HG03442 (cell line): ENCODE measurements at regions not wholly inside any gene's neighbourhood (a gene's known extent, or its start where the extent isn't known, plus 50 kb on each side); places are given as distances from the start of the nearest gene placed in this dataset.

Experiments
- ATAC-seq: cut with Tn5 transposase; IDR thresholded peaks from one replicate; pipeline ENCODE4 v1.9.1; 2021; ENCODE audit warnings: mild to moderate bottlenecking, moderate library complexity; ENCODE audit not compliant: unreplicated experiment

DNA sequence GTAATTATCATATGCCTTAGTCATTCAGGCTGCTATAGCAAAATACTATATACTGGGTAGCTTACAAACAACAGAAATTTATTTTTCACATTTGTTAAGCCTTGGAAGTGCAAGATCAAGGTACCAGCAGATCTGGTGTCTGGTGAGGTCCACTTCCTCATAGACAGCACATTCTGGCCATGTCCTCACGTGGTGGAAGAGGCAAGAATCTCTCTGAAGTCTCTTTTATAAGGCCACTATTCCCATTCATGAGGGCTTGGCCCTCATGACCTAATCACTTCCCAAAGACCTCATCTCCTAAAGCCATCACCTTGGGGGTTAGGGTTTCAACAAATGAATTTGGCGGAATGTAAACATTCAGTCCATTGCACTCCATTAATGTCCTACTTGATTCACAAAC is 137.5 kb upstream of the C1GALT1 start:
- ATAC-seq = no peak

DNA sequence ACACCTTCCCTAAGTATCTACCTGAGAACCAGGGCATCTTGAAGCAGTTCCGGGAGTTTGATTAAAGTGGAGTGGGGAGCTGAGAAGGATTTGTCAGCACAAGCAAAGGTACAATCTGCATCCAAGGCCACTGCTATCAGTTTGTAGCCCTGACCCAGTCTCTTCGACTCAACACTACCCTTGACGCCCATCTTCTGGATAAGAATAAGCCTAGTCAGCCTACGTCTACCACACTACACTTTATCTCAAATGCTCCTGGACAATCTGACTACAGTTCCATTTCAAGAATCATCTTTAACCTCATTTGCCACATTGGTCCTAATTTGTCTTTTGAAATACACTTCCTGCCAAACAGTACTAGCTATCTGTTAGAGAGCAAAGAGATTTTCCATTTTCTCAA is 134.1 kb upstream of the C1GALT1 start:
- ATAC-seq = no peak

DNA sequence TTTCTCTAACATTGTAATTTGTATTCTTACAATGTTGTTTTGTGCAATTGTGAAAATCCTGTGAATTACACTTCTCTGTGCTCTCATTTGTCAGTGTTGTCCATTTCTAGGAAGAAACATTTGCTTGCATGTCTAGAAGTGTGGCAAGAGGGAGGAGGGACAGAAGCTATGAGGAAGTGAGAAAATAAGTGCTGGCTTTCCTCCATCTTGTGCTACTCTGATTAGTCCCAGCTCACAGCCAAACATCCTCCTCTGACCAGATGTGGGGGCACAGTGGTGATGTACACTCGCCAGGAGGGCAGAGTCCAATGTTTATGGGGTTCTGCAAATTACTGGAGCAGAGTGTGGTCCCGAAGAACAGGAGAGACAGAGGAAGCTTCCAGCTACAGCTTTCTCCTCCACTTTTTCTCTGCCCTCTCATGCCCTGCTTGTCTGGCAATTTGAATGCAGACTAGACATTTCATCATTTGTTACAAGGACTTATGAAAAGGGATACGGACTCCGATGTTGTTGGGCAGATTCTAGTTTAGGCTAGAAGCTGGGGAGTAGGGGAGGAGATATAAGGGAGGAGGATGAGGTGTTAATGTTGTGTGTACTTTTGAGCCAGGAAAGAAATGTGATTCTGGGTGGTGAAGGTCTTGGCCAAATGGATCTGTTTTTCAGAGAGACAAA is 131.0 kb upstream of the C1GALT1 start:
- peak; percentile 67 for ATAC-seq

DNA sequence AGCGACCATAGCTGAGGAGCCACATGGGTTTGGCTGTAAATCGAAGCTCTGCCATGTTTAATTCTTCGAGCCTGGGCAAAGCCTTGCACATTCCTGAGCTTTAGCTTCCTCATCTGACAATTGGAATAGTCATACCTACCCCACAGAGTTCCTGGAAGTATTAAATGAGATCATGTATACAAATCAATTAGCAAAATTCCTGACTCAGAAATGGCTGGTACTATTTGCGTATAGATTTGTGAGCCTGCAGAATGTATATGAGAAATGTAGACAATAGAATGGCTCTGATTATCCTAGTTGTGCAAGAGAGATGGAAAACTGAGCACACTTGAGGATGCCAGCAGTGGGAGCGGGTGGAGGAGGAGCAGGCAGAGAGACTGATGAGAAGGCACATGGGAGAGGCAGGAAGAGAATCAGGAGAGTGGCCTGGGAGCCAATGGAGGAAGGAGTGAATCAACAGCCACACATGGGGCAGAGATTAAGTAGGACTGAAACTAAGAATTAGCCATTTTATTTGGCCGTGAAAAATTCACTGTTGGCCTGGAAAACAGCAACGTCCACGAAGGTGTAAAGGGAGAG is 128.0 kb upstream of the C1GALT1 start:
- no peak for ATAC-seq

DNA sequence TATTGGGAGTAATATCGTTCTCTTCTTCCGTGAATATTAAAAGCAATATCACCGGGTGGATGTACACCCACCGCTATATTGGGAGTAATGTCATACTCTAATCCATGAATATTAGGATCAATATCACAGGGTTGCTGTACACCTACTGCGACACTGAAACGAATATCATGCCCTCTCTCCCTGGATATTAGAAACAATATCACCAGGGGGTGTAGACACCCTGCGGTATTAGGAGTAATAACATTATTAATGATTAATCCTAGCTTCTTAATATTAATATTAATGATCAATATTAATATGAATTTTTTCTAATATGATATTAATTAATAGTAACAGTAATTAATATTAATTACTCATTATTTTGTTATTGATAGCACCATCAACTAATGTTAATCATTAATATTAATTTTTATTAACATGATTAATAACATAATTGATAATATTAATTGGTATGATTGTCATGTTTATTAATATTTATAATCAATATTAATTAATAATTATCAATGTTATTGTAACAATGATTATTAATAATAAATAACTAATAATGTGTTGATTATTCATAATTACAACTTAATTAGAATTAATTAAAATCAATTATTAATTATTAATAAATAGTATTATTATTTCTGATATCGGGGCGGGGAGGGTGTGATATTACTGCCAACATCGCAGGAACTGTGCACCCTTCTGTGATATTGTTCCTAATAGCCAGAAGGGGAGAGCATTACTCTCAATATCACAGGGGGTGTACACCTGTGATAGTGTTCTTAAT is 121.3 kb upstream of the C1GALT1 start:
- no peak for ATAC-seq

DNA sequence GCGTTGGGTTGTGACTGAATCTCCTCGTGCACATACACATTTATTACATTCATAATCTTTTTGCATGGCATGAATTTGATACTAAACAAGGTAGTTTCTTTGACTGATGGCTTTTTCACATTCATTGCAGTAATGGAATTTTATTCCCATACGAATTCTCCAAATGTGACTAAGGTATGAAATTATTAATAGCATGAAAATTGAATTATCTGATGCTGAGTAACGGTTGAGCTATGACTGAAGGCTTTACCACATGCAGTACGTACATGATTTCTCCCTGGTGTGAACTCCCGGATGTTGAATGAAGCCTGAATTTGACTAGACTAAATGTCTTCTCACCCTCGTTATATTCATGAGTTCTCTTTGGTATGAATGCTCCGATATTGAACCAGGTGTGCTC is 104.4 kb upstream of the C1GALT1 start:
- ATAC-seq = no peak

DNA sequence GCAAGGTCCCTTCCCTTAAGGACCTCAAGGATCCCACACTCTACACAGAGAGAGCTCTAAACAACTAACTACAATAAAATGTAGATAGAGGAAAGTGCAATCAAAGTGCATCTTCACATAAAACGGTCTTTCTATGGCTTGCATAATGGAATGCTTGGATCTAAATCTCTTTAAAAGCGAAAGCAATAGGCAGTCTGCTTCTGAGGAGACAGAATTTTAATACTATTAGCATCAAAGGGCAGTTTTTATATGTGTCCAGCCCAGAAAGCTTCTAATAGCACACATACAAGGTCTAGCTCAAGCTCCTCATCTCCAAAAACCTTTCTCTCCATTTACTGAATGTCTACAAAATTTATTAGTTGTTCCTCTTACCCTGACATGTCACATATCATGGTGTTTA is 101.5 kb upstream of the C1GALT1 start:
- no peak for ATAC-seq

DNA sequence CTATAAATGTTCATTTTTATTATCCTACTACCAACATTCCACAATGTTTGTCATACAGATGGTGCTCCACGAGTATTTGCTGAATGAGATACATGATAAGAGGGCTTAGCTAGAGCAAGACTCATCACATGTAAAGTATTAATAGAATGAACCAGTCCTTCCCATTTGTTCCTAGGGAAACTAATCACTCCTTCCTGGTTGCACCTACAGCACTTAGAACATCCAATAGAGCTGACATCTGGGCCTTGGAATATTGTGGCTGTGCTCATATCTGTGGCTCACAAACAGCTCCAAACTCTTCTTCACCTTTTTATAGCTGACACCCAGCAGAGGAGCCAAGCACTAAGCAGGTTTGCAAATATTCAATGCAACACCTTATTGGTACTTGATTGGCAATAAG is 91.9 kb upstream of the C1GALT1 start:
- no peak for ATAC-seq

DNA sequence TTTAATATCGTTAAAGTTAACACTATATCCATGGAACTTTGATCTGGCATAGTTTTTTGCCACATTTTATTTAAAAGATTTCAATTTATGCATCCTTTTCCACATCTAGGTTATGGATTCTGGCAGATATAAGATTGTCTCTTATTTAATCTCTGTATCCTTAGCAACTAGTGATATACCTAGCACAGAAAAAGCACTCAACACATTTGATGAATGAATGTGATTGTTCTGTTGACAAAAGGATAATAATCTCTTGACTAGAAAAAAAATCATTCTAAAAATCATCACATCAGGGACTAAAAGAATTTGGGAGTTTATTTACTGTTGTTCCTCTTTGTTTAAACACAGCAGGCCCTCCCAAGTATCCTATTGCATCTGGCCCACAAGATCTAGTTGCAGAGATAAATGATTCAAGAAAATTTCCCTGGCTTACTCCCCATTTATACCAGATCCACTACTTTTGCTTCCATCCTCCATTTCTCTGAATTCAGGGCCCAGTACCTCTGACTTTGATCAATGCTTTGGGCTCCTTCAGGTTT is 84.0 kb upstream of the C1GALT1 start:
- ATAC-seq = no peak

DNA sequence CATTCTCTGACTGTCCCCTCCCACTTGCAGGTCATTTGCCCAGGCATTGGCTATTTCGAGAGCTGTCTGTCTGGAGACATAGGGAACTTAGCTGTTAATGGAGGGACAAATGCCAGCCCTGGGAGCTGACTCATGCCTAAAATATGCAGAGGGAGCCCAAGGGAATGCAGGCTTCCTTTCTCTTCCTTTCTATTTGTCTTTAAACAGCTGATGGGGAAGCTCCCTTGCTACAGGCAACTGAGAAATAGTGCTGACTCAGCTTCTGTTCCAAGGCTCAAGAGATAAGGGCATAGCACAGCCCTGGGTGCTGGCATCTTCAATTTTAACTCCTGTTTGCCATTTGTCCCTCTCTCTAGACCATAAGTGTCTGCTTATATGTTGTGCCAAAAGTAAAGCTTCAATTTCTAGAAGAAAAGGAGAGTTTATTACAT is 82.7 kb upstream of the C1GALT1 start:
- ATAC-seq = no peak

DNA sequence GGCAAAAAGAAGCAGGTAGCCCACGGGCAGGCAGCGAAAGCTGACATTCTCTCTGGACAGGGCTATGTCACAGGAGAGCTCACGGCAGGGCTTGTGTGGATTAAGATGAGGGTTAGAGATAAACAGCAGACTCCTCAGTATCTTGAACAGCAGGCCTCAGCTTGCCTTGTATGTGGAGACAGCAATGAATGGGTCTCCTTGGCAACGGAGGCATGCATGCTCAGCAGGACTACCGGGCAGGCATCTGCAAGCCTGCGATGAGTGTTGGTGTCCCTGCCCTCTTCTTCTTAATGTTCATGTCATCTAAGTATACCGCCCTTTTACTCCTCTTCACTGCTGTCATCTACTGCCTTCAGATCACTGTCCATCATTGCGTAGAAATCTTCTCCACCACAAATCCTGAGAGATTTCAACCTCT is 81.9 kb upstream of the C1GALT1 start:
- no peak for ATAC-seq

DNA sequence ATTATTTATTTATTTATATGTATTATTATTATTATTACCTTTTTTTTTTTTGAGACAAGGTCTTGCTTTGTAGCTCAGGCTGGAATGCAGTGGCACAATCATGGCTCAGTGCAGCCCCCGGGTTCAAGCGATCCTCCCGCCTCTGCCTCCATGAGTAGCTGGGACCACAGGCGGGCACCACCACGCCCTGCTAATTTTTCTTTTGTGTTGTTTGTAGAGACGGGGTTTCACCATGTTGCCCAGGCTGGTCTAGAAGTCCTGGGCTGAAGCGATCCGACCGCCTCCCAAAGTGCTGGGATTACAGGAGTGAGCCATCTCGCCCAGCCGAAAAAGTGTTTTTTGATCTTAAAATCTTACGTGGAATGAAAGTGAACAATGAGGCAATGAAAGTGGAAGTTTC is 79.4 kb upstream of the C1GALT1 start:
- no peak for ATAC-seq

DNA sequence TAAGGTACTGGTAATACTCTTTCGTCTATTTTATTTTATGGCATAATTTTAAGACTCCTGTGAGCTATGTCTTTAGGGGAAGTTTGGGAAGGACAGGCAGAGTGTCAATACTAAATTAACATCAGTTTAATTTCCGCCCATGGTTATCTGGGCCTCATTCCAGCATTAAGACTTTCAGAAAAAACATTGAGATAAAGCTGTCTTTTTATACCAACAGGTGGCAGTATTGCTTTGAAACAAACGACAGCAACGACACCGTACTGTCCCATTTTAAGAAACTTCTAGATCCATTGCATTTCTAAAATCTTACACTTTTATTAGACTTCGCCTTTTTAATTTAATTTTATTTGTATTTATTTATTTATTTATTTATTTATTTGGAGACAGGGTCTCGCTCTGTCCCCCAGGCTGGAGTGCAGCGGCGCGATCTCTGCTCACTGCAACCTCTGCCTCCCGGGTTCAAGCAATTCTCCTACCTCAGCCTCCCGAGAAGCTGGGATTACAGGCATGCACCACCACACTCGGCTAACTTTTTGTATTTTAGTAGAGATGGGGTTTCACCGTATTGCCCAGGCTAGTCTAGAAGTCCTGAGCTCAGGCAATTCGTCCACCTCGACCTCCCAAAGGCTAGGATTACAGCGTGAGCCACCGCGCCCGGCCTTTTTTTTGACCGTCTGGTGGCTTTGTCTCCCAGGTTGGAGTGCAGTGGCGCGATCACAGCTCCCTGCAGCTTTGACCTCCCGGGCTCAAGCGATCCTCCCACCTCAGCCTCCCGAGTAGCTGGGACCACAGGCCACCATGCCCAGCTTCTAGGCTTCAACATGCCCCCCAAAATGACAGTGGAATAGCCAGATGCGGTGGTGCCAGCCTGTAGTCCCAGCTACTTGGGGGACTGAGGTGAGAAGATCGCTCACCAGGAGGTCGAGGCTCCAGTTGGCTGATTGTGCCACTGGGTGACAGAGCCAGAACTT is 78.7 kb upstream of the C1GALT1 start:
- no peak for ATAC-seq

DNA sequence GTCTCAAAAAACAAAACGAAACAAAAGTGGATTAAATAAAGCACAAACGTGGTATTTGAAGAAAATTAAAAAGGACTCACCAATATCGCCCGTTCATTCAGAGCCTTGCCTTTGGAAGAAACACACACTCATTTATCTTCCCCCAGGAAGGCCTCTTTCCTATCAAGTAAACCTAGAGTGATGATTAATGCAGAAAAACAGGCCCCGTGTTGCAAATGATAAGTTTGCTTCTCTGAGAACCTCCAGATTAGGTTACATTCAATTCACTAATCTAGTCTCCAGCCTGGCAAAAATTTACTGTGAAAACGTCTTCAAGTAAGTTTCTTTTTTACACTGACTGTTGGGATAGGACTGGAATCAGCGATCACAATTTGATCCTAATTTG is 78.0 kb upstream of the C1GALT1 start:
- no peak for ATAC-seq

DNA sequence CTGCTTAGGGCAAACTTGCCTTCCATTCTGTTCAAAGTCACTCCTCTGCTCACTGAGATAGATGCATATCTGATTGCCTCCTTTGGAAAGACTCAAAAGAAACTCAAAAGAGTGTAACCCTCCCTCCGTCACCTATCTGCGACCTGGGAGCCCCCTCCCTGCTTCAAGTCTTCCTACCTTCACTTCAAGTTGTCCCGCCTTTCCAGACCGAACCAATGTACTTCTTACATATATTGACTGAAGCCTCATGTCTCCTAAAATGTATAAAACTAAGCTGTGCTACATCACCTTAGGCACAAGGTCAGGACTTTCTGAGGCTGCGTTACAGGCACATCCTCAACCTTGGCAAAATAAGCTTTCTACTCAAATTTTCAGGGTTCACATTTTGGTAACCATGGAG is 77.4 kb upstream of the C1GALT1 start:
- ATAC-seq = no peak

DNA sequence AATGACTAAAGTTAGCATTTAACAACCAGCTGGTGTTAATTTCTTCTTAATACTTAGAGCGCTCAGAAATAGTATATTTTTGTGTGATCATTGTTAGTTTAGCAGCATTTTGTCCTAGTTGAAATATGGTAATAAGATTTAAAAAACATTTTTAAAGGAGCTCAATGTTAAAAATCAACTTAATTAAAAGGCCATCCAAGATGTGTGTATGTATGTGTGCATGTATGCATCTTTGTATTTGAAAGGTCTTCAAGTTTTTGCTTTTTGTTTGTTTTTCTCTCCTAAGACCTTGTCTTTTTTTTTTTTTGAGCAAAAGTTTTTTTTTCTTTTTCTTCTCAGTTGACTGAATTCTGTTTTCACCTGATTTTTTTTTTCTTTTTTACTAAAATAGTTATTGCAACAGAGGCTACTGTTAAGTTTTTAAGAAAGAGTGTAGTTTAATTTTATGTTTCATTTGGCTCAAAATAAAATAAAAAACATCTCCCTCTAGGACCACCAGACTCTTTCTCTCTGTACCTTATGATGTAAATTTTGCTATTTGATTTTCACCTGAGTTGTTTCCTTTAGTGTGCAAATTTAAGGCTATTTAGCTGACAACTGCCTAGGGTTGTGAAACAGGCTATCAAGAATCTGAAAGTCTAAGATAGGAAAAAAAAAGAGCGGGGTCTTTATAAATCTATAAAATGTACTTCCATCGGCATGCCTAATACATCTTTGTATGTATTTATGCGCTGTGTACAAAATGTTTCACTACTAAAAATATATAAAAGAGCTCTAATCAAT is 76.4 kb upstream of the C1GALT1 start:
- no peak for ATAC-seq

DNA sequence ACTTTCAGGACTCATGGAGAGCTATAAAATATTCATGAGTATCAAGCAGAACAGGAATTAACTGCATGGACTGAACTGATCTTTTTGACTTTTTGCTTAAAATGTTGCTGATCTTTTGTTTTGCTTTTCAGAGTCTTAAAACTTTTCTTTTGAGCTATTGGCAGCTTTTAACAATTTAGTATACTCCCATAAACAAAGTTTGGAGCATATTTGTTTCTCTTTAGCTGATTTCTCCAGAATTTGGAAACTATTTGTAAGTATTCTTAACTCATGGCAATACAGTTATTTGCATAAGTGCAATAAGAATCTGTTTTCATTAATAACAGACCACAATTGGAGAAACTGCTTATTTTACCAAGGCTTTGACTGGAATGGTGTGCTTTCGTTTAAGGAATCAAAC is 73.4 kb upstream of the C1GALT1 start:
- ATAC-seq = no peak

DNA sequence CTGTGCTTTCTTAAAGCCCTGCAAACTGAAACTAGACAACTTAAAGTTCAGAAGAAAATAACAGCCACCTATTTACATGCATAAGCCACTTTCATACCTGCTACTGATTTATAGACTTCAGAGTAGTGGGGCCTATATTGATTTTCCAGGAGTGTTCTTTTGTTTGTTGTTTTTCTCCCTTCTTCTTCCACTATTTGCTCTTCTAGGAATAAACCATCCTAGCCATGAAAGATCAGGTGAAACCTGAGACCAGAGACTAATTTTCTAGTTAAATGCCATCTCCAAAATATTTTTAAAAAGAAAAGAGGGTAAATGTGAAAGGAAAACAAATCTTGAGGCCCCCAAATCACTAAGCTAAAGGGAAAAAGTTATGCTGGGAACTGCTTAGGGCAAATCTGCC is 72.4 kb upstream of the C1GALT1 start:
- ATAC-seq = no peak

DNA sequence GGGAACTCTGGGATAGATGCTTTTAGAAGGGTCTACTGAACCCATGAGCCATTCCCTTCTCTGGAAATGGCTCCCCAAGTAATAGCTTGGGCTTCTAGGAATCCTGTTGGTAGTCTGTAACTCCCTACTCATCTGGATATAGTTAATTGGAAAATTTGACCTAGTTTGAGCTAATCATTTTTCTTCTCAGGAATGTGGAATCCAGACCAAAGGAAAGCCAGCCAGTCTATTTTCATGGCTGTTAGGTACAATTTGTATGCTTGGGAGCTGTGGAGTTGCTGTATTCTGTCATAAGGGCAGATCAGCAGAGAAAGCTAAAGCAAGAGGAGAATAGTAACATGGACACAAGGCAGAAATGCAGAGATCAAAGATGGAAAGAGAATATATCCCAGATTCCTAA is 71.6 kb upstream of the C1GALT1 start:
- ATAC-seq = no peak

DNA sequence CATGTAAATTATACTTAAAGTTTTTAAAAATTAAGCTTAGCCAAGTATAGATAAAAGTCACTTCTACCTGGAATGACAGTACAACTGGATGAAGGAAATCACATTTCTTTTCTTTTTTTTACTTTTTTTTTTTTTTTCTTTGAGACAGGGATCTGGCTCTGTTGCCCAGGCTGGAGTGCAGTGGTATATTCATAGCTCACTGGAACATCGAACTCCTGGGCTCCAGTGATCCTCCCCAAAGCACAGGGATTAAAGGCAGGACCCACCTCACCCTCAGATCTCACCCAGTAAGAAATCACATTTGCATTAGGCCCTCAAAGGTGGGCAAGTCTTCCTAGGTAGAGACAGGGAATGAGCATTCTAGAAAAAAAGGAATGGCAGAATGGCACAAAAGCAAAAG is 69.5 kb upstream of the C1GALT1 start:
- ATAC-seq = no peak
